GM11168 (cell line): ENCODE measurements at regions not wholly inside any gene's neighbourhood (a gene's known extent, or its start where the extent isn't known, plus 50 kb on each side); places are given as distances from the start of the nearest gene placed in this dataset.
"Not testable (repeated sequence)": the region's sequence is repeated elsewhere in the genome, so short reads cannot be mapped to it uniquely, and the experiment has no call there.

Experiments used
- in situ Hi-C: fragments of 300-500 bp; cut with MboI; formaldehyde crosslinking; loops from one replicate; pipeline ENCODE4 v1.12.0; 2022; ENCODE audit warnings: low sequenced_read_pairs; ENCODE audit not compliant: unreplicated experiment

GRCh38 chr5:63050916-63051315 is 472.3 kb downstream of the LRRC70 start:
- in situ Hi-C loops: no loop called here

DNA sequence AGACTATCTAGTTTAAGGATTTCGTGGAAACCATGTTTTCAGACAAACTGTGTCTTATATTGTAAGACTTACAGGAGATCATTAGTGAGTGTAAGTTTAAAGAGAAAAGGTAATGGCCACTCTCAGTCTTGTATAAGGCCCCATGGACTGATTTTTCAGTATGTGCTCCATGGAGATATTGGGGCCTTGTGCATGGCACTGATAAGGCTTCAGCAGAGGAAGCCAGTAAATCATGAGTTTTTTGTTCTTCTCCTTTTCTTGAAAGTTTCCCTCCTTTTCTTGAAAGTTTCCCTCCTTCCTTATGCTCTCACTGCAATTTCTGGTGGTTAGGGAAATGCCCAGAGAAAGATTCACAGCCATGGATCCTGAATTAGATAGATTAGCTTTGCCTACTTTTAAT is 471.3 kb downstream of the LRRC70 start:
- in situ Hi-C loops: no loop called here

DNA sequence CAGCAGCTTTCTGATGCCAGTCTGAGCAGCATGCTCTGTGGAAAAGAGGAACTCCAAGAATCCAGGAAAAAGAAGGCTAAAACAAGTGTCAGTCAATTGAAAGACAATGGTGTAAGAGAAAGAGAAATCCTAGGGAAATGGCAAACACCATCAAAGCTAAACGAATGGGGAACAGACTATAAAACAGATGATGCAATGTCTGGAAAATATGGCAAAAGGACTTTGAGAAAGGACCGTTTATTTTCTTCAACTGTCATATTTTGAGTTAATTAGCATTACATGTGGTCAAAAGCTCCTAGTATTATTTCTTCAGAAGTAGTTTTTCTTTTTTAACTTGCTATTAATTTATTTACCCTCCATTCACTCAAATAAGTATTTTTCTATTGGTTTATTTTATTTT is 465.2 kb downstream of the LRRC70 start:
- in situ Hi-C loops: no loop called here

GRCh38 chr5:63032343-63032742 is 453.7 kb downstream of the LRRC70 start:
- in situ Hi-C loops: no loop called here

- in situ Hi-C loops: no loop called here
Measured at GRCh38 chr5:63029891-63030290, 451.3 kb downstream of the LRRC70 start.

- in situ Hi-C loops: no loop called here
Measured at GRCh38 chr5:63025679-63026078, 447.1 kb downstream of the LRRC70 start.

GRCh38 chr5:63022403-63022802 is 443.8 kb downstream of the LRRC70 start:
- in situ Hi-C loops: no loop called here

DNA sequence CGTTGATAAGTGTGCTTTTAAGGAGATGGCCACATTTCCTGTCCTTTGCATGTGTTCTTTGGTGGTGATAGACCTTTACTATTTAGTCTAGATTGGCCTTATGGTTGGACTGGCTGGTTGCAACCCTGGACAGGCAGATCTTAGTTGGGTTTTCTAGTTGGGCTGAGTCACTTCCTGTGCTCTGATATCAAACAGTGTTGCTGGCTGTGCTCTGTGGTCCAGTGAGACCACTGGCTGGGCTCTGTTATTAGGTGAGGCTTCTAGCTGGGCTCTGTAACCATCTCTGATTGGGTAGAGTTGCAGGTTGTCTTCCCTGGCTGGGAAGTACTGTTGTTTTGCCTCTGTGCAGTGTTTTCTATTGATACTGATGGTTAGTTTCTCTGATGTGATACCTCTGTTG is 432.5 kb downstream of the LRRC70 start:
- in situ Hi-C loops: no loop called here

DNA sequence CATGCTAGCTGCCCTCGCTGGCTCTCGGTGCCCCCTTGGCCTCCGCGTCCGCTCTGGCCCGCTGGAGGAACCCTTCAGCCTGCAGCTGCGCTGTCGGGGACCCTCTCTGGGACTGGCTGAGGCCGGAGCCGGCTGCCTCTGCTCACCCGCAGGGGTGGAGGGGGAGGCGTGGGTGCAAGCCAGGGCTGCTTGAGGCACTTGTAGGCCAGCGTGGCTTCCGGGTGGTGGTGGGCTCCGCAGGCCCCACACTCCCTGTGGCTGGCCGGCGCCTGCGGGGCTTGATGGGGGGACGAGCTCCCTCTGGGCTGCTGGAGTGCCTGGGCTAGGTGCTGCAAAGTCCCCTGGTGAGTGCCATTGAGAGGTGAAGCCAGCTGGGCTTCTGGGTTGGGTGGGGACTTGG is 429.6 kb downstream of the LRRC70 start:
- in situ Hi-C loops: no loop called here

DNA sequence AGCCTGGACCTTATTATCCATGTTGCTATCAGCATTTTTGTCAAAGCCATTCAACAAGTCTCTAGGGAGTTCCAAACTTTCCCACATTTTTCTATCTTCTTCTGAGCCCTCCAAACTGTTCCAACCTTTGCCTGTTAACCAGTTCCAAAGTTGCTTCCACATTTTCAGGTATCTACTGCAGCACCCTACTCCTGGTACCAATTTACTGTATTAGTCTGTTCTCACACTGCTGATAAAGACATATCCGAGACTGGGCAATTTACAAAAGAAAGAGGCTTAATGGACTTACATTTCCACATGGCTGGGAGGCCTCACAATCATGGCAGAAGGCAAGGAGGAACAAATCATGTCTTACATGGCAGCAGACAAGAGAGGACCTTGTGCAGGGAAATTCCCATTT is 416.2 kb downstream of the LRRC70 start:
- in situ Hi-C loops: not testable (repeated sequence)

GRCh38 chr5:62985749-62986148 is 407.1 kb downstream of the LRRC70 start:
- in situ Hi-C loops: no loop called here

DNA sequence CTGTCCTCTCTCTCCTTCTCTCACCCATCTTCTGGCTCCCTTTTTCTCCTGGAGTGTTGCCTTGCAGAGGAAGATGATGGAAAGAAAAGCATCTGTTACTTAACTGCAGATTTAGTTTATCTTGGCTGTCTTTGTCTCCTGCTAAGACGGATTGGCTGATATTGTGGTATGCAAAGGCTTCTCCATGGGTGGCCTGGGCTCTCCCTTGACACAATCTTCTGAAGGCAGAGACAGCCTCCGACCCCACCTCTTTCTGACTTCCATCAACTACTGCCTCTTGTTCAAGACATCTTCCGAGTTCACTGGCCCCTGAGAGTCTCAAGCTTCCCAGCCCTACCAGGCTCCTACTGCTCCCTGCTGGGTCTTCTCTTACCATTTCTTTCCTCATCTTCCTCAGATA is 403.7 kb downstream of the LRRC70 start:
- in situ Hi-C loops: no loop called here

- in situ Hi-C loops: no loop called here
Measured at GRCh38 chr5:62980884-62981283, 402.3 kb downstream of the LRRC70 start.

DNA sequence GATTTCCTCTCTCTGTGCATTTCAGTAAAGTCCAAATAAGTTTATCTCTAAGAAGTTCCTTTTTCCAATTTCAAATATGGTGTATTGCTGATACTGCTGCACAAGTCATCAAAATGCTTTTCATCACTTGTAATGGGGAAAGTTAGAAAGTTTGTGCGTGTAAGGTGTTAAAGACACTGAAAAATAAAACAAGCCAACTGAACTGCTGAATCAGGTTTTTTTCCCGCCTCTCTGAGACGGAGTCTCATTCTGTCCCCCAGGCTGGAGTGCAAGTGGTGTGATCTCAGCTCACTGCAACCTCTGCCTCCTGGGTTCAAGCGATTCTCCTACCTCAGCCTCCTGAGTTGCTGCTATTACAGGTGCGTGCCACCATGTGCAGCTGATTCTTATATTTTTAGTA is 400.9 kb downstream of the LRRC70 start:
- in situ Hi-C loops: no loop called here

GRCh38 chr5:62977661-62978060 is 399.0 kb downstream of the LRRC70 start:
- in situ Hi-C loops: no loop called here

- in situ Hi-C loops: no loop called here
Measured at GRCh38 chr5:62974623-62975022, 396.0 kb downstream of the LRRC70 start.

GRCh38 chr5:62969409-62970120 is 390.9 kb downstream of the LRRC70 start:
- in situ Hi-C loops: no loop called here

DNA sequence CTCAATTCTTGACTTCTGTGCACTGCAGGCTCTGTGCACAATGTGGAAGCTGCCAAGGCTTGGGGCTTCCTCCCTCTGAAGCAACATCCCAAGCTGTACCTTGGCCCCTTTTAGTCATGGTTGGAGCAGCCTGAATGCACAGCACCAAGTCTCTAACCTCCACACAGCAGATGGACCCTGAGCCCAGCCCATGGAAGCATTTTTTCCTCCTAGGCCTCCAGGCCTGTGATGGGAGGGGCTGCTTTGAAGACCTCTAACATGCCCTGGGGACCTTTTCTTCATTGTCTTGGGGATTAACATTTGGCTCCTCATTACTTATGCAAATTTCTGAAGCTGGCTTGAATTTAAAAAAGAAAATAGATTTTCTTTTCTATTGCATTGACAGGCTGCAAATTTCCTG is 385.8 kb downstream of the LRRC70 start:
- in situ Hi-C loops: no loop called here

DNA sequence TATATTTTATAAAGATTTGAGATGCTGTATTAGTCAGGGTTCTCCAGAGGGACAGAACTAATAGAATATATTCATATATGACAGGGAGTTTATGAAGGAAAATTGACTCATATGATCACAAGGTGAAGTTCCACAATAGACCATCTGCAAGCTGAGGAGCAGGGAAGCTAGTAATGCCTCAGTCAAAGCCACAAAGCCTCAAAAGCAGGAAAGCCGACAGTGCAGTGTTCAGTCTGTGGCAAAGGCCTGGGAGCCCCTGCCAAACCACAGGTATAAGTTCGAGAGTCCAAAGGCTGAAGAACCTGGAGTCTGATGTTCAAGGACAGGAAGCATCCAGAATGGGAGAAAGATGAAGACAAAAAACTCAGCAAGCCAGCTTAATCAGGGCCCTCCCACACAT is 382.2 kb downstream of the LRRC70 start:
- in situ Hi-C loops: no loop called here

GRCh38 chr5:62956597-62956996 is 378.0 kb downstream of the LRRC70 start:
- in situ Hi-C loops: no loop called here

DNA sequence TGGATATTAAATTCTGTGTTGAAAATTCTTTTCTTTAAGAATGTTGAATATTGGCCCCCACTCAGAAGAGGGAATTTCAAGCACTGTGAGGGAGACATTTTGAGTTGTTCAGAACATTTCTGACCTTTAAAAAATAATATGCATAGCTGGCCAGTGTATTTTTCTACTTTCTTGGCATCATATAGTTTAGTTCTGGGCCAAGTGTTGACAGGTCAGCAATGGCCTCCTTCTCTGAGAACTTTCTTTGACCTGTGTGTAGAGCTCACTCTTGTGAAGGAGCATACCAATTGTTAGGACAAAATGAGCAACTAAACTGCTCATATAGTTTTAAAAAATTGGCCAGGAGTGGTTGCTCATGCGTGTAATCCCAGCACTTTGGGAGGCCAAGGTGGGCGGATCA is 376.0 kb downstream of the LRRC70 start:
- in situ Hi-C loops: no loop called here

GRCh38 chr5:62948301-62948700 is 369.7 kb downstream of the LRRC70 start:
- in situ Hi-C loops: no loop called here

DNA sequence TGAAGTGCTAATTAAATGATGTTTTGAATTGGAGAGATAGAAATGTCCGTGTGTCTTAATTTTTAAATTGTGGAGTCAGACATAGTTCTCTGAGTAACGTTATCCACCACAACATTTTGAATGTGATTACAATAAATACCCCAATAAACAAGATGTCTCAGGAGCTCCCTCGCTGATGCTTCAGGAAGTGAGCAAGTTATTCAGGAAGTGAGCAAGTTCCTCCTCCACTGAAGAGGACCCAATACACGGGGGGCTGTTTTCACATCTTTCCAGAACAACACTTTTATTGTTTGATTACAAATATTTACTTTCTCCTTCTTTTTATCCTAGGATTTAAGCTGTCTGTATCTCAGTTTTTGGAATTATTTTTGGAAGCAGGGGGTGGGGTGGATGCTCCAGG is 363.8 kb downstream of the LRRC70 start:
- in situ Hi-C loops: no loop called here
